DMS114 treated with DMSO at 0.1 percent for 48 hours (cell line): ENCODE measurements at regions not wholly inside any gene's neighbourhood (a gene's known extent, or its start where the extent isn't known, plus 50 kb on each side); places are given as distances from the start of the nearest gene placed in this dataset.
"Not testable (repeated sequence)": the region's sequence is repeated elsewhere in the genome, so short reads cannot be mapped to it uniquely, and the experiment has no call there.

Source experiments
- DNase-seq: peaks from one replicate; lab custom pipeline; 2025; ENCODE audit not compliant: unreplicated experiment; lab: John Stamatoyannopoulos, UW

DNA sequence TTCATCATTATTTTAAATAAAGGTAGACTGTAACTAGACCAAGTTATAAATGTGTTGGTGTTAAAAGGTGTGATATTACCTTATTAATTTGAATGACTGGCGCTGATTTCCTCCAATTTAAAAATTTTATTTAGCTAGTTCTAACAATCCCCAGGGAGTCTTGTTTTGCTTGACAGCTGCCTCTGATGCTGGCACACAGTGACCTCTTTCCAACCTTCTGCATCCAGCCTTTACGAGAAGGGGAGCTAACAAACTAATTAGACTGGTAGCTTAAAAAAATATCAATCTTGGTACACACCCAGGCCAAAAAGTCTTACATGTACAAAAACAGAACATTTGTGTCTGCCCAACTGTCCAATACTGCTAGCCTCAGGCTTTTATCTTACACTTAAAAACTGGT is 51.8 kb upstream of the ENPEP start:
- no peak for DNase-seq

DNA sequence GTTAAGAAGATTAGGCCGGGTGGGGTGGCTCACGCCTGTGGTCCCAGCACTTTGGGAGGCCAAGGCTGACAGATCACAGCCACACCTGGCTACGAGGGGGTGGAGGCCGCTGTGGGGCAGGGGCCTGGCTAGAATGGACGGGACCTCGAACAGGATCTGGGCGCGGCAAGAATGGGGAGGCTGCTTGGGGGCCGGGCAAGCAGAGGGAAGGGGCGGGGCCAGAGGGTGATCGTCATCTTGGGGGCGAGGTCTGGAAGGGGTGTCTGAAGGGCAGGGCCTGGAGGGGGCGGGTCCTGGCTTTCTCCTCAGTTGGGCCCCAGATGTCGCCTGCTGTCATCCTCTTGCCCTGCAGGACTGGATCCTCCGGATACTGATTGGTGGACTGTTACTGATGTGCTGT is 57.3 kb upstream of the ENPEP start:
- no peak for DNase-seq

DNA sequence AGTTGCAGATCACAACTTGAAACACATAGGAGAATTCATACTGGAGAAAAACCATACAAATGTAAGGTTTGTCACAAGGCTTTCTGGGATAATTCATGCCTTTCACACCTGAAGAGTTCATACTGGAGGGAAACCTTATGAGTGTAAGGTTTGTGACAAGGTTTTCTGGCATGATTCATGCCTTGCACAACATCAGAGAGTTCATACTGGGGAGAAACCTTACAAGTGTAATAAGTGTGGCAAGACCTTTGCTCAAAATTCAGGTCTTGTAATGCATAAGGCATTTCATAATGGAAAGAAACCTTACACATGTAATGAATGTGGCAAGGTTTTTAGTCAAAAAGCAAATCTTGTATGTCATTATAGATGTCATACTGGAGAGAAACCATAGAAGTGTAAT is 58.8 kb upstream of the ENPEP start:
- DNase-seq = no peak

DNA sequence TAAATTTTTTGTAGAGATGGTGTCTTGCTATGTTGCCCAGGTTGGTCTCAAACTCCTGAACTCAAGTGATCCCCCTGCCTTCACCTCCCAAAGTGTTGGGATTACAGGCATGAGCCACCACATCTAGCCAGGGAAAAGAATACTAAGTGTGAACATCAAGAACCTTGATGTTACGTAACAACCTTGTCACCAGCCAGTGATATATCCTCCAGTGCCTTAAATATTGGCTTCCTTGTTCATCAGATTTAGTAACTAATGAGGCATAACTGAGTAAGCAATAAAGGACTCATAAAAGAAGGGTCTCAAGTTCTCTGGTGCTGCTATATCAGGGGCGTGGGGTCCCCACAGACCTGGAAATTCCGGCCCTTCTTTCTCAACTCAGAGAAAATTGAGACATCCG is 60.5 kb upstream of the ENPEP start:
- DNase-seq = no peak

DNA sequence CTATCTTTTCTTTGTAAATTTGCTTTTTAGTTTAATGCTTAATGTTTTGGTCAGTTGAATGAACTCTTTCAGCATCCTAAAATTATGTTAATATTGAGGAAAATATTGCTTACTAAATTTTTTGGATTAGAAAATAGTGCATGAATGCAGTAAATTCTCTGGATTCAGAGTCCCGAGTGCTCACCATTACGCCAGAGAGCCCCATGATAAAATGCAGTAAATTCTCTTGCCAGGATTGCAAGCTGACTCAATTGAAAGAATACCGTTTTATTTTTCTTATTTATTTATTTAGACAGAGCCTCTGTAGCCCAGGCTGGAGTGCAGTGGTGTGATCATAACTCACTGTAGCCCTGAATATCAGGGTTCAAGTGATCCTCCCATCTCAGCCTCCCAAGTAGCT is 60.9 kb upstream of the ENPEP start:
- DNase-seq = no peak

DNA sequence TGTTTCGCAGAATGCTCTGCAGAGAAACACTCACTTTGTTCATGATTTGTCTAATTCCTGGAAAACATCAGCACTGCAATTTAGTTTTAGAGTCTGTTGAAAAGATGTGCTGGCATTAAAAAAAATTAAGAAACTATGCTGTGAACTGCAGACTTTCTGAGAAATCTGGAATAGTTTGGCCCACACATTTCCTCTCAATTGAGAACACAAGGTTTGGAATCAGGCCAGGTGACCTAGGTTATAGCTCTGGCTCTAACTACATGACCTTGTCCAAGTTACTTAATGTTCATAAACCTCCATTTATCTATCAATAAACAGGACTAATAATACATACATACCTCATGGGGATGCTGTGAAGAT is 61.4 kb upstream of the ENPEP start:
- no peak for DNase-seq

DNA sequence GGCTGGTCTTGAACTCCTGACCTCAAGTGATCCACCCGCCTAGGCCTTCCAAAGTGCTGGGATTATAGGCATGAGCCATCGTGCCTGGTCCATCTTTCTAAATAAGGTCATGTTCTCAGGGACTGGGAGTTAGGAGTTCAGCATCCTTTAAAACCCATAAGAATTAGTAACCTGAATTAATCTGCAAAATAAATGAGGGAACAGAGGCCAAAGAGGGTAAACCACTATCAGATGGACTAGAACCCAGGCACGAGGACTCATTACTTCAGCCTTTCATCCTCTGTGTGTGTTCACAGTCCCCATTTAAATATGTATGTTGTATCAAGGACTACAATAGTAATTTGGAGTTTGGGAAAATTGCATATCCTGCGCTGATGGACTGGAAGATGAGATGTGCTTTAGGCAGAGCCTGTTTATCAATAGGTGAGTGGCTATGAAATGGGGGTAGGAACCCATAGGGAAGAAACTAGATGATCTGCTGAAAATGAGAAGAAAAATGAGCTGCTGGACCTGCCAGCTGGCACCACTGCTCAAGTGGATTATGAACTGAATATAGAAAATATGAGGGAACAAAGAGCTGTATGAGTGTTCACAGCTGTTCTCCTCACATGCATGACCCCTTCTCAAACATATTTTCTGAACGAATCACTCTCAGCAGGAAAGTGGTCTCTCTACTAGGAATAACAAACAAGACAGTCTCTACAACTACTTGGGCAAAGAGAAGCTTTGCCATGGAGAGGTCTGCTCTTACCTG is 62.0 kb upstream of the ENPEP start:
- not testable (repeated sequence) for DNase-seq

DNA sequence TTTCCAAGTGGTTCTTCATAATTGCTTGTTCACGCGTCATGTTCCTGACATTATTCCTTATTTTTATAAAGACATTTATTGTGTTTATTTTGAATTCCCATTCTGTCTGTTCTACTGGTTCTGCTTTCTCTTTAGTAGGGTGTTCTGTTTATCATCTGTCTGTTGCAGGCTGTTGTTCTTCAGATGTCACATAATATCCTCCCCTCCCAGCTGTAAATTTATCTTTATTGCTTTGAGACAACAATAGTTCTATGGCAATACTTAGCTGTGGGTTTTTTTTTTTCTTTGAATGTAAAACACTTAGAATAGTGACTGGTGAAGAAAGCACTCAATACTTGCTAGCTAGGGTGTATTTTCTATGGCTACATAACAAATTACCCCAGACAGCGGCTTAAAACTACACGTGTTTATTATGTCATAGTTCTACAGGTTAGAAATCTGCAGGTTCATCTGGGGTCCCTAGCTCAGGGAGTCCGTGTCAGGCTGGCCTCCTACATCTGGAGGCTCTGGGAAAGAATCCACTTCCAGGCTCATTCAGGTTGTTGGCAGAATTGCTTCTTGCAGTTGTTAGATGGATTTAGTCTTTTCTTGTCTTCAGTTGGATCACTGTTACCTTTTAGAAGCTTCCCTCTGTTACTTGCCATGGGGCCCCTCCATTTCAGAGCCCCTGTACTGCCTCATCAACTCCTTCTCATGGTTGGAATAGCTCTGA is 63.4 kb upstream of the ENPEP start:
- no peak for DNase-seq

DNA sequence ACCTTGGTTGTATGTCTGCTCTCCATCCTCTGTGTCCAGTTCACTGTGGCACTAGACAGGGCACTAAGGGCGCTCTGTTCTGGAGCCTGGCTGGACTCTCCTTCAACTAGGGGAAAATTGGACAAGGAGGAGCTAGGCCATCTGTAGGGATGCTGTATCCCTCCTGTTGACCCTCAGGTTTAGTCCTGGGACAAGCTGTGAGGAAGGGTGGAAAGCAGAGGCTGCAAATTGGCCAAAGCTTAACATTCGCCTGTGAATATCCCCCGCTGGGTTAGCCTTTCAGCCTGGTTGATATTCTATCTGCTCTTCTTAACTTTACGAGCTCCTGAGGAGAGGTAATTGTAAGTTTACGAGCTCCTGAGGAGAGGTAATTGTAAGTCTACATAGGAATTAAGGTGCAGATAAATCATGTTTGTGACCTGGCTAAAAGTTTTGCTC is 64.4 kb upstream of the ENPEP start:
- DNase-seq = no peak

DNA sequence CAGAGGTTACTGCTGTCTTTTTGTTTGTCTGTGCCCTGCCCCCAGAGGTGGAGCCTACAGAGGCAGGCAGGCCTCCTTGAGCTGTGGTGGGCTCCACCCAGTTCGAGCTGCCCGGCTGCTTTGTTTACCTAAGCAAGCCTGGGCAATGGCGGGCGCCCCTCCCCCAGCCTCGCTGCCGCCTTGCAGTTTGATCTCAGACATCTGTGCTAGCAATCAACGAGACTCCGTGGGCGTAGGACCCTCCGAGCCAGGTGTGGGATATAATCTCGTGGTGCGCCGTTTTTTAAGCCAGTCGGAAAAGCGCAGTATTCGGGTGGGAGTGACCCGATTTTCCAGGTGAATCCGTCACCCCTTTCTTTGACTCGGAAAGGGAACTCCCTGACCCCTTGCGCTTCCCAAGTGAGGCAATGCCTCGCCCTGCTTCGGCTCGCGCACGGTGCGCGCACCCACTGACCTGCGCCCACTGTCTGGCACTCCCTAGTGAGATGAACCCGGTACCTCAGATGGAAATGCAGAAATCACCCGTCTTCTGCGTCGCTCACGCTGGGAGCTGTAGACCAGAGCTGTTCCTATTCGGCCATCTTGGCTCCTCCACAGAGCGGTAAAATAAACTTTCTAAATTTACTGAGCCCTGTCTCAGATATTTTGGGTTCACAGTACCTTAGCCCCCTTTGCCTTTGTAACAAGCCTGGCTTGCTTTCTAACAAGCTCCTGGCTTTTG is 64.9 kb upstream of the ENPEP start:
- DNase-seq = not testable (repeated sequence)

DNA sequence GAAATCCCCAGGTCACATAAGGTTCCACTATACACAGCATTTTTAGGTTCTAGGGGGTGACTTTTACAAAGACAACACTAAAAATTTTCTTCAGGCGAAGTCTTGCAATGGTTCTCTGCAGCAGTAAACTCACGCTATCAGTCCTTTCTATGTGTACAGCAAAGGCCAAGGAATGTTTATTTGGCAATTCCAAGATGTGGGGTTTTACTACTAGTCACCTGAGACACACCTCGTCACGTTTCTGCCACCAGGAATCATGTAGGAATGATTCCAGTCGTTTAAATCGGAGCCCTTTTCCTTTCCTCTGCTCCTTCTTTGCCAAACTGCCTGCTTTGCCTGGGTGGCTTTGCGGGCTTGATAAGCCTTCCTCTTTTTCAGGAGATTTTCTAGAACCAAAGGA is 75.9 kb upstream of the ENPEP start:
- DNase-seq = no peak

DNA sequence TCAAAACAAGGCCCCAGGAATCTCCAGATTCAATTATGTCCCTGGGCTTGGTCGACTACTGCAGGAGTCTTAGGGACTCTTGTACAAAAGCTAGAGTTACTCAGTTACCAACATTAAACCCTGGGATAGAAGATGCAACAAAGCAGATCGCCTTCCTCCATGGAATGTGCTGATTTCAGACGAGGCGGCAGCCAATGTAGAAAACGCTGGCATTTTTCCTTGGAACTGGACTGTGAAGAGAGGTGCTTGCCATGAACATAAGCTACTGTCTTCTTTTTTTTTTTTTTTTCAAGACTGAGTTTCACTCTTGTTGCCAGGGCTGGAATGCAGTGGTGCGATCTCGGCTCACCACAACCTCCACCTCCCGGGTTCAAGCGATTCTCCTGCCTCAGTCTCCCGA is 76.9 kb upstream of the ENPEP start:
- not testable (repeated sequence) for DNase-seq

DNA sequence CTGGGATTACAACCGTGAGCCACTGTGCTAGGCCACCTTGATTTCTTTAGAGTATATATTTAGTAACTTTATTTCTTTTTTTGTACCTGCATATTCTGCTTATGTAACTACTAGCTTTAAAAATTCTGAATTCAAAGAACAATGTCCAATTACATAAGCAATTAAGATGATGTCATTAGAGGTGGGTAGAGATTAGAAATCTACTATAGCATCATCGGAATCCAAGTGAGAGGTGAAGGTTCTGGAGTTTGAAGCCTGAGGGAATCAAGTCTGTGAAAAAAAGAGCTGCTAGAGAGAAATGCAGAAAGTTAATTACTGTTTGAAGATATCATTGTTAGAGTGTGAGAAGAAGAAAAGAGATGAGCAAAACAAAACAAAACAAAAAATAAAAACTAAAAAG is 79.0 kb upstream of the ENPEP start:
- no peak for DNase-seq

DNA sequence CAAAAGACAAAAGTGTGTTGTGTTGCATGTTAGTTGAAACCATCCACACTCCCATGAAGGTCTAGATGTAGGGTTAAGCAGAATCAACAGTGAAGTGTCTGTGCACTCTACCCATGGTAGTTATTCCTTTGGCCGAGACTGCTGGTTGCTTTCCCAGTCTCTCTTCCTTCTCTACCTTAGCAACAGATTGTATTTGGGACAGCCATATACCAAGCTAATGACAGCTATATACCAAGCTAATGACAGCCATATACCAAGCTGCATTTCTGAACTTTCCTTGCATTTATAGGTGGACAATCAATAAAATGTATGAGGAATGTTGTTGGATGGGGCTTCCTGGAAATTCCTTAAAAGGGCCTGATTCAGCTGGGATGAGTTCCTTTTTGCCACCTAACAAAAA is 80.5 kb upstream of the ENPEP start:
- no peak for DNase-seq

DNA sequence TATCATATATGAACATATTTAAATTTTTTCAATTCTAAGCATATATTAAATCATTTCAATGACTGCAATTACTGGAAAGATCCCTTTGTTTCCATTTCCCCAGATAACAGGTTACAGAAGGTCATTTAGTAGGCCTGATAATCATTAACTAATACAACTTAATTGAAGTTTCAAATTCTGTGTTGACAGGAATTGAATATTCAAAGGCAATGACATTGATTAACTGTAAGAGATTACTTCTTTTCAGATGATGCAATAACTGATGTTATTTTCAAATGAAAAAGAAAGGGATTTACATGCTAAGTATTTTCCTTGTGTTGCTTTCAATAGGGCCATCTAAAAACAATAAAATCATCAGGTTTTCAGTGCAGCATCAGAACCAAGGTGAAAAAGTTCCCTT is 81.1 kb upstream of the ENPEP start:
- DNase-seq = no peak

DNA sequence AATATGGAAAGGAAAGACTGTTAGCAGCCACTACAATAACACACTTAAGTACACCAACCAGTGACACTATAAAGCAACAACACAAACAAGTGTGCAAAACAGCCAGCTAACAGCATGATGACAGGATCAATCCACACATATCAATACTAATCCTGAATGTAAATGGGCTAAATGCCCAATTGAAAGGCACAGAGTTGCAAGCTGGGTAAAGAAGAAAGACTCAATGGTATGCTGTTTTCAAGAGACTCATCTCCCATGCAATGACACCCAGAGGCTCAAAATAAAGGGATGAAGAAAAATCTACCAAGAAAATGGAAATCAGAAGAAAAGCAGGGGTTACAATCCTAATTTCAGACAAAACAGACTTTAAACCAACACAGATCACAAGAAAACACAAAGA is 94.2 kb upstream of the ENPEP start:
- DNase-seq = no peak

DNA sequence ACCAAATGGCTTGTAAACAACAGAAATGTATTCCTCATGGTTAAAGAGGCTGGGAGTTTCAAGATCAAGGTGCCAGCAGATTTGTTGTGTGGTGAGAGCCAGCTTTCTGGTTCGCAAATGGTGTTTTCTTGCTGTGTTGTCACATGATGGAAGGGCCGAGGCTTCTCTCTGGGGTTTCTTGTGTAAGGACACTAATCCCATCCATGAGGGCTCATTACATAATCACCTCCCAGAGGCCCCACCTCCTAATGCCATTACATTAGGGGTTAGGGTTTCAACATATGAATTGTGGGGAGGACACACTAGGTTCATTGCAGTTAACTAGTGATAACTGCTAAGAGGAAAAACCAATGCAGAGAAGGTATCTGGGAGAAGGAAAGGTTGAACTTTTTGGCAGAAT is 103.5 kb upstream of the ENPEP start:
- DNase-seq = no peak

DNA sequence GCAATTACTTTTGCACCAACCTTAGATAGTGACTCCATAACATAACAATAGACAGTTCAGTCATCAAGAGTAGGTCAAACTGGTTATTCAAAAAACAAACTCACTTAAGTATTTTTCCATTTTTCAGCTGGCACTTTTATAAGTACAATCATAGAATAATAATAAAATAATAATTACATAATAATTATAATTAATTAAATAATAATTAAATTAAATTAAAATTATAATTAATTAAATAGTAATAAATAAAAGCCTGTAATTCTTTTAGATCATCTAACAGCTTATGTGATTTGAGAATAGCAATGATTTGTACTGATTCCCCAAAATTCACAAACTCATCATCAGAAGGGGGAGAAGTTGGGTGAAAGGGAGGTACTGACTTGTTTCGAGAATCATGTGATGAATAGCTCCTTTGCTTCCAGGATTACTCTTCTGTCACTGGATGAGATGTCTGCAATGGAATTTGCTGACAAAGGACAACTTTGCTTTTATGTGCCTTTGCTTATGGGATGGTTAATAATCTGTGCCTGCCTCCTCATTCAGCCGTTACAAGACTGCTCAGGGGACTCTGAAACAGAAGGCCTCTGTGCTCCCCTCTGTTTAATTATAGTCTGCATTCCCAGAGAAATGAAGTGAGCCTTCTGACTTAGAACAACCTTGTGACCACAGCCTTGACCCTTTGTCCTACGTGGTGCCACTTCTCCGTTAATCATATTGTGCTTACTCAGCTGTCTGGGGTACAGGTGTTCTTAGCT is 104.8 kb upstream of the ENPEP start:
- DNase-seq = no peak

DNA sequence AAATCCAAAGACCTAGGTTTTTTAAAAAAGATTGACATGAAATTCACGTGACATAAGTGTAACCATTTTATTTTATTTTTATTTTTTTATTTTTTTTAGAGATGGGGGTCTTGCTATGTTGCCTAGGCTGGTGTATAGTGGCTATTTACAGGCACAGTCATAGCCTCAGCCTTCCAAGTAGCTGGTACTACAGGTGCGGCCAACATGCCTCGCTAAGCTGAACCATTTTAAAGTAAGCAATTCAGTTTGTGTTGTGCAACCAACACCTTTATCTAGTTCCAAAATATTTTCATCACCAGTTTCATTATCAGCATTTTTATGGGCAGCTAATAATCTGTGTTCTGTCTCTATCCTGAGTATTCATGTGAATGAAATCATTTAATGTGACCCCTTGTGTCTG is 107.5 kb upstream of the ENPEP start:
- no peak for DNase-seq

DNA sequence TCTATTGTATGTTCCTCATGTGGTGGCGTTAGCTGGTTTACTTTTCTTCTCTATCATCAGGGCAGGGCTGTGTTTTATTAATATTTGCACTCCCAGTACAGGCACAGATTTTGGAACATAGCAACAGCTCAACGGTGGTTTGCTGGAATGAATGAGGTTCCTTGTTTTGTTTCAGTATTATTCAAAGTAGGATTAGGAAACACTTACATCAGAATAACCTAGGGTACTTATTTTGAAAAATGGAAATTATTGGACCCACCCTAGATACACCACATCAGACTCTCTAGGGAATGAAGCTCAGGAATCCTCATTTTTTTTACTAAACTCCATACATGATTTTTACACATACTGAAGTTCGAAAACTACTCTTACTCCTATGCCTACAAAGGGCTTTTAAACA is 108.8 kb upstream of the ENPEP start:
- DNase-seq = no peak

DNA sequence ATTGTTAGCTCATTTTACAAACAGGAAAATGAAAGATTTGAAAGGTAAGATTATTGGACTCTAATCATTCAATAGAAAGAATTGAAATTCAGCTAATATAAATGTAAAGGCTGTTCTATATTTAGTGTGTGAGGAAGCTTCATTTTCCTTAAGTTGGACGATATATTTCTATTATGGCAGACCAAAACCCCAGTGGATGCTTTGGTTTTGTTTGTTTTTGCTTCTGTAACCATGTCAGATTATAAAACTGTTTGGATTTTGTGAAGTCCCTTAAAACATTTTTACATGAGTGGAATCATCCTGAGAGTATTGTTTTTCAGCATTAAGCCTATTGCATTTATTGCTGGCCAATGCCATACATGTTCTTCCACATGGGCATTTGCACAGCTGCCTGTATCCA is 110.2 kb upstream of the ENPEP start:
- no peak for DNase-seq
